ENCODE measurements at regions not wholly inside any gene's neighbourhood (a gene's known extent, or its start where the extent isn't known, plus 50 kb on each side); places are given as distances from the start of the nearest gene placed in this dataset.

DNA sequence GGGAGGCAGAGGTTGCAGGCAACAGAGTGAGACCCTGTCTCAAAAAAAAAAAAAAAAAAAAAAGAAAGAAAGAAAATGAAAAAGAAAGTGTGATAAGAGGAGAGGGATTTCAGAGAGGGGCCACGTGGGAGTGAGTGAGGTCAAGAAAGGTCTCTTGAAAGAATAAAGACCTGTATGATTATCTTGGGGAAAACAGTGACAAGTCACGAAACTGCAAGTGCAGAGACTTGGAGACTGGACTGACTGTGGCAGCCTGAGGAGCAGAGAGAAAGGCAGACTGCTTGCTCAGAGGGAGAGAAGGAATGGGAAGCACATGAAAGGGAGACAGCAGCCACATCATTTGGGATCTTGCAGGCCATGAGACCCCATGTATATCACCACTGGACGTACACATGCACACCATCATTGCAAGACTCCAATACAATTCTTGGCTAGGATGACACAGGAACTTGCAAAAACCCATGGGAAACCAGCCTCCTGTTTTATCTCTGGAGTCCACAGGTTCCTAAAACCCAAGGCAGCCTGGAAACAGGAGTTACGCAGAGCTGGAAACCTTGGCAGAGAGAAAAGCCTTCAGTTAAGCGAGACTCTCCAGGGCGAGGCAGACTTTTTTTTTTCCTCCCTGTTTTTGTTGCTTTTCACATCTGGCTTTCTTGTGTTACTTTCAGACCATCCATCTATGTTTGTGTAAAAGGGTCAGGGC lies 207.0 kb upstream of the TBL1X start:
- TF ChIP-seq EZH2phosphoT487 (IDR thresholded peaks at IDR 0.05; ENCODE audit: borderline replicate concordance), result no peak
- TF ChIP-seq CTCF (conservative IDR thresholded peaks at IDR 0.05; ENCODE audit: low read length), result no peak
